ENCODE measurements at regions not wholly inside any gene's neighbourhood (a gene's known extent, or its start where the extent isn't known, plus 50 kb on each side); places are given as distances from the start of the nearest gene placed in this dataset.

DNA sequence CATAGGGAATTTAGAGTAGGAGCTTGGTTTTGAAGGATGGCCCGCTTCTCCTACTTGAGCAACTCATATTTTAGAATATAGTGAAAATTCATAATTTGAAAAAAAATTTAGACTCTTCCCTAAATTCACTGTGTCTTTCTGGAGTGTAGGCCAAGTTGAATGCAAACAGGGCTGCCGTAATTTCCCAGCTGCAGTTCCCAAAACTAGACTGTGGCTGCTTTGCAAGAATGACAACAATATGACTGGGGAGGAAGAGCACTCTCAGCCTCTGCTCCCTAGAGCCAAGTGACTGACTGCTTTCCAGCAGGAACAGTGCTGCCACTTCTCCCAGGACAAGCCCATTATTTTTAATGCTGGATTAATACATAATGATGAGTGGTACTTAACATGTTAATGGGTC is 209.0 kb downstream of the RHOU start:
- TF ChIP-seq, protein P1, sequence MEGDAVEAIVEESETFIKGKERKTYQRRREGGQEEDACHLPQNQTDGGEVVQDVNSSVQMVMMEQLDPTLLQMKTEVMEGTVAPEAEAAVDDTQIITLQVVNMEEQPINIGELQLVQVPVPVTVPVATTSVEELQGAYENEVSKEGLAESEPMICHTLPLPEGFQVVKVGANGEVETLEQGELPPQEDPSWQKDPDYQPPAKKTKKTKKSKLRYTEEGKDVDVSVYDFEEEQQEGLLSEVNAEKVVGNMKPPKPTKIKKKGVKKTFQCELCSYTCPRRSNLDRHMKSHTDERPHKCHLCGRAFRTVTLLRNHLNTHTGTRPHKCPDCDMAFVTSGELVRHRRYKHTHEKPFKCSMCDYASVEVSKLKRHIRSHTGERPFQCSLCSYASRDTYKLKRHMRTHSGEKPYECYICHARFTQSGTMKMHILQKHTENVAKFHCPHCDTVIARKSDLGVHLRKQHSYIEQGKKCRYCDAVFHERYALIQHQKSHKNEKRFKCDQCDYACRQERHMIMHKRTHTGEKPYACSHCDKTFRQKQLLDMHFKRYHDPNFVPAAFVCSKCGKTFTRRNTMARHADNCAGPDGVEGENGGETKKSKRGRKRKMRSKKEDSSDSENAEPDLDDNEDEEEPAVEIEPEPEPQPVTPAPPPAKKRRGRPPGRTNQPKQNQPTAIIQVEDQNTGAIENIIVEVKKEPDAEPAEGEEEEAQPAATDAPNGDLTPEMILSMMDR (IDR thresholded peaks at IDR 0.05), result no peak
- TF ChIP-seq POLR2A (IDR thresholded peaks at IDR 0.05), result no peak
